ENCODE measurements at regions not wholly inside any gene's neighbourhood (a gene's known extent, or its start where the extent isn't known, plus 50 kb on each side); places are given as distances from the start of the nearest gene placed in this dataset.

DNA sequence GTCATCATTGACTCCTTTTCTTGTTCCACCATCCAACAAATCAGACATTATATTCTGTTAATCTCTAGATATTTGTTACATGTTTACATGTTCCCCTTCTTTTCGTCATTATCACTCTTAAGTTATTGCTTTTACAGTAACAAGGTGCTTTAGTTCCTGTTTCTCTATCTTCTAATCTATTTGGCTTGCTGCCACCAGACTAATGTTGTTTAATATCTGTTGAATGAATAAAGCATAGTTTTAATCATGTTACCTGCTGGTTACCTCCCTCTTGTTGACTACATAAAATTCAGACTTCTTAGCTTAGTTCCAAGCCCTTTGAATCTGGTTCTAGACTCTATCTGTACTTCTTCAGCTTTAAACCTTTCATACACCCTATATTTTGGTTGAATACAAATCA is 129.8 kb upstream of the TRIM2 start:
- TF ChIP-seq, protein P1, sequence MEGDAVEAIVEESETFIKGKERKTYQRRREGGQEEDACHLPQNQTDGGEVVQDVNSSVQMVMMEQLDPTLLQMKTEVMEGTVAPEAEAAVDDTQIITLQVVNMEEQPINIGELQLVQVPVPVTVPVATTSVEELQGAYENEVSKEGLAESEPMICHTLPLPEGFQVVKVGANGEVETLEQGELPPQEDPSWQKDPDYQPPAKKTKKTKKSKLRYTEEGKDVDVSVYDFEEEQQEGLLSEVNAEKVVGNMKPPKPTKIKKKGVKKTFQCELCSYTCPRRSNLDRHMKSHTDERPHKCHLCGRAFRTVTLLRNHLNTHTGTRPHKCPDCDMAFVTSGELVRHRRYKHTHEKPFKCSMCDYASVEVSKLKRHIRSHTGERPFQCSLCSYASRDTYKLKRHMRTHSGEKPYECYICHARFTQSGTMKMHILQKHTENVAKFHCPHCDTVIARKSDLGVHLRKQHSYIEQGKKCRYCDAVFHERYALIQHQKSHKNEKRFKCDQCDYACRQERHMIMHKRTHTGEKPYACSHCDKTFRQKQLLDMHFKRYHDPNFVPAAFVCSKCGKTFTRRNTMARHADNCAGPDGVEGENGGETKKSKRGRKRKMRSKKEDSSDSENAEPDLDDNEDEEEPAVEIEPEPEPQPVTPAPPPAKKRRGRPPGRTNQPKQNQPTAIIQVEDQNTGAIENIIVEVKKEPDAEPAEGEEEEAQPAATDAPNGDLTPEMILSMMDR (IDR thresholded peaks at IDR 0.05; ENCODE audit: borderline replicate concordance, extremely low read depth, low read length, poor library complexity, severe bottlenecking): no peak
- no peak for TF ChIP-seq EZH2 (IDR thresholded peaks at IDR 0.05; ENCODE audit: borderline replicate concordance, low read depth, low read length, severe bottlenecking)
